A673 (cell line): ENCODE measurements at regions not wholly inside any gene's neighbourhood (a gene's known extent, or its start where the extent isn't known, plus 50 kb on each side); places are given as distances from the start of the nearest gene placed in this dataset.

Experiments used
- BruUV-seq: library from RNA; stranded (reverse); fragments of 400-500 nt; replicated peaks from 2 replicates; lab custom pipeline; 2021; lab: Mats Ljungman, UMichigan
- CTCF ChIA-PET: fragments of 300-600 bp; sonication (Branson Sonifier 250); formaldehyde crosslinking; loops from one replicate; lab custom pipeline; 2022; ENCODE audit warnings: antibody characterized with exemption; lab: Charles Lee
- POLR2A ChIA-PET: fragments of 300-600 bp; sonication (Branson Sonifier 250); formaldehyde crosslinking; loops from one replicate; lab custom pipeline; 2022; ENCODE audit warnings: antibody characterized with exemption; ENCODE audit not compliant: low non-redundant PET; lab: Charles Lee
- DNase-seq: peaks from one replicate; pipeline ENCODE4 v3.0.0-alpha.2; 2015; ENCODE audit warnings: low spot score
- H3K27ac ChIP-seq: fragments of 200-600 bp; sonication (generic); 2 replicates; pipeline ENCODE4 v1.5.1; 2016; ENCODE audit warnings: mixed run types, low read depth, mild to moderate bottlenecking, mixed read lengths, antibody characterized with exemption, low read length; ENCODE audit not compliant: poor library complexity, severe bottlenecking
- H3K27me3 ChIP-seq: fragments of 200-600 bp; sonication (generic); replicated peaks from 2 replicates; pipeline ENCODE4 v1.6.1; 2017; ENCODE audit warnings: mixed run types, low read depth, mild to moderate bottlenecking, mixed read lengths, antibody characterized with exemption, low read length; ENCODE audit not compliant: insufficient read depth, poor library complexity
- H3K36me3 ChIP-seq: fragments of 200-600 bp; sonication (generic); 2 replicates; pipeline ENCODE4 v1.6.1; 2016; ENCODE audit warnings: mixed run types, mild to moderate bottlenecking, mixed read lengths, antibody characterized with exemption, low read length; ENCODE audit not compliant: insufficient read depth, poor library complexity, severe bottlenecking
- H3K4me1 ChIP-seq: fragments of 200-600 bp; sonication (generic); 2 replicates; pipeline ENCODE4 v1.6.1; 2017; ENCODE audit warnings: mixed run types, mild to moderate bottlenecking, mixed read lengths, antibody characterized with exemption, low read length; ENCODE audit not compliant: insufficient read depth, poor library complexity, severe bottlenecking
- H3K4me3 ChIP-seq: fragments of 200-600 bp; sonication (generic); 2 replicates; pipeline ENCODE4 v1.5.1; 2016; ENCODE audit warnings: low read depth, mixed run types, mild to moderate bottlenecking, mixed read lengths, low read length; ENCODE audit not compliant: poor library complexity, severe bottlenecking
- H3K9me3 ChIP-seq: fragments of 200-600 bp; sonication (generic); 2 replicates; pipeline ENCODE4 v1.6.1; 2016; ENCODE audit warnings: mixed run types, low read depth, mild to moderate bottlenecking, mixed read lengths, antibody characterized with exemption, low read length; ENCODE audit not compliant: poor library complexity, severe bottlenecking
- CTCF ChIP-seq: fragments of 300-800, 200-600 bp; sonication (generic); conservative IDR thresholded peaks from 2 replicates; pipeline ENCODE4 v1.5.1; 2017; ENCODE audit warnings: low read depth, mild to moderate bottlenecking, antibody characterized with exemption, low read length, moderate library complexity, mixed read lengths
- EZH2 ChIP-seq: fragments of 200-600 bp; sonication (generic); IDR thresholded peaks from 2 replicates; pipeline ENCODE4 v1.6.1; 2017; ENCODE audit warnings: borderline replicate concordance, low read depth, mild to moderate bottlenecking, mixed read lengths, antibody characterized with exemption, low read length; ENCODE audit not compliant: poor library complexity, severe bottlenecking
- intact Hi-C: fragments of 100-400 bp; cut with micrococcal nuclease; formaldehyde crosslinking; loops from one replicate; pipeline ENCODE4 v1.10.0; 2022; ENCODE audit not compliant: unreplicated experiment

DNA sequence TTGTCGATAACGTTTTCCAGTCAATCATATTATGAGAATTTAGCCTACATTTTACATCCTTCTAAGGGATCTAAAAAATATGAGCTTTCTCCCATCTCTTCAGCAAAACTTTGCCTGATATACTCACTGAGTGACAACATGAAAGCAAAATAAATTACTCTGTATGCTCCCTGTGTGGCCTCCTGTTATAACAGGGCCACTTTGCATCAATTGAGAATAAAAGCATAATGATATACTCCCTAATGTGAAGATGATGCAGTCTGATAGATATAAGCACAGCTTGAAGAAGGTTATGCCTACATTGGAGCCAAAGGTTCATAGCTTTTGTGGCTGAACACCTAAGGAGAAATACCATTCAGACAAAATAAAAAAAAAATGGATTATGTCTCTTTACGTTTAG is 561.3 kb upstream of the ZNF717 start:
- intact Hi-C loops: no loop called here
- ChIA-PET CTCF (no interaction called here), POLR2A (no interaction called here)
- H3K36me3 ChIP-seq: no peaks in the 10 kb centered on the region
- no peaks in the 10 kb centered on the region for H3K27me3 ChIP-seq
- H3K4me1 ChIP-seq: no peaks in the 10 kb centered on the region
- DNase-seq: no peak
- no peaks in the 10 kb centered on the region for H3K9me3 ChIP-seq
- no peak for TF ChIP-seq CTCF
- TF ChIP-seq EZH2: no peak
- BruUV-seq: no TSS peak
- no peak overlapping the region for H3K27ac ChIP-seq
- H3K4me3 ChIP-seq: no peak overlapping the region

DNA sequence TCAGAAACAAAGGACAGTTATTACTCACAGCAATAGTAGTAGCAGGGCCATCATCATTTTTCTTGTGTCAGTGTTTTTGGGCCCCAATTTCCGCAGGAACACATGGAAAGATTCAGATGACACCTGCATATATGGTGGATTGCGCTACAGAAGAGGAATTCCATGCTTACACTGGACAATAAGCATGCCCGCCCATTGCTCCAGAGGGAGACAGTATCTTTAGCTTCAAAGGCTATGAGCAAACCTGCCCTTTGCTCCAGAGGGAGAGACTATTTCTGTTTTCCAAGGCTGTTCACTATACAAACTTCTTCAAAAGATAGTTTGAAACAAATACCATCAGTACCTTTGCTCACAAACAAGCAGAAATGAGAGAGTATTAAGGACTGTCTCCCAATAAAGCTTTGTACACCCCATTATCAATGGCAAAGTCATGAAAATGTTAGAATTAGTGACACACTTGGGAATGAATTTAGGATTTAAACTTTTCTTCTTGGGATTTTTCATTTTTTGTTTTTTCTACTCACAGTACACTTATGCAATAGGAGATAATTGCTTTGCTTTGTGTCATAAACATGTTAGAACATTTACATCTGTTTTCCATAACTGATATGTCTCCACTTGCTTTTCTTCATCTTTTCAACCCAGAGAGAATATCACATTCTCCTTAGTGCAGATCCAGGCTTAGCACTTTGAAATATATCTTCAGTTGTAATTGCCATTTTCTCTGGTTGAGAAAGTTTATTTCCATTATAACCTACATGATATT is 564.5 kb upstream of the ZNF717 start:
- POLR2A ChIA-PET: no interaction called here
- Histone ChIP-seq H3K4me1 (no peaks in the 10 kb centered on the region), H3K36me3 (no peaks in the 10 kb centered on the region), H3K27me3 (no peaks in the 10 kb centered on the region), H3K9me3 (no peaks in the 10 kb centered on the region), H3K27ac (no peak overlapping the region), H3K4me3 (no peak overlapping the region)
- CTCF ChIA-PET: no interaction called here
- intact Hi-C loops: no loop called here
- BruUV-seq: no TSS peak
- no peak for DNase-seq
- TF ChIP-seq EZH2 (no peak), CTCF (no peak)

GRCh38 chr3:76352051-76352450 is 566.7 kb upstream of the ZNF717 start:
- TF ChIP-seq EZH2 (no peak), CTCF (no peak)
- Histone ChIP-seq H3K9me3 (no peaks in the 10 kb centered on the region), H3K4me1 (no peaks in the 10 kb centered on the region), H3K27ac (no peak overlapping the region), H3K27me3 (no peaks in the 10 kb centered on the region), H3K4me3 (no peak overlapping the region), H3K36me3 (no peaks in the 10 kb centered on the region)
- DNase-seq: peak; percentile 6
- no TSS peak for BruUV-seq
- ChIA-PET CTCF (no interaction called here), POLR2A (no interaction called here)
- intact Hi-C loops: no loop called here
